Upper lobe of left lung (tissue), 4 donors: ENCODE measurements at regions not wholly inside any gene's neighbourhood (a gene's known extent, or its start where the extent isn't known, plus 50 kb on each side); places are given as distances from the start of the nearest gene placed in this dataset.

Experiments
- CTCF ChIP-seq, 6 experiments: fragments of 450-650 bp in 4 of 6; fragments of 200-600 bp in 2 of 6; sonication (generic) in 2 of 6; IDR thresholded peaks; one replicate each; pipeline ENCODE4 v1.5.1; 2016 to 2019; ENCODE audit warnings: antibody characterized with exemption in 6 of 6
- EP300 ChIP-seq, 4 donors: sonication (generic); formaldehyde crosslinking; IDR thresholded peaks; one replicate each; pipeline ENCODE4 v1.5.1; 2017; ENCODE audit warnings: antibody characterized with exemption in 4 of 4, control low read depth in 2 of 4
- POLR2A ChIP-seq, 4 donors: fragments of 450-650 bp; IDR thresholded peaks; one replicate each; pipeline ENCODE4 v1.5.1; 2016 to 2017; ENCODE audit warnings: antibody characterized with exemption in 4 of 4, mild to moderate bottlenecking in 2 of 4

DNA sequence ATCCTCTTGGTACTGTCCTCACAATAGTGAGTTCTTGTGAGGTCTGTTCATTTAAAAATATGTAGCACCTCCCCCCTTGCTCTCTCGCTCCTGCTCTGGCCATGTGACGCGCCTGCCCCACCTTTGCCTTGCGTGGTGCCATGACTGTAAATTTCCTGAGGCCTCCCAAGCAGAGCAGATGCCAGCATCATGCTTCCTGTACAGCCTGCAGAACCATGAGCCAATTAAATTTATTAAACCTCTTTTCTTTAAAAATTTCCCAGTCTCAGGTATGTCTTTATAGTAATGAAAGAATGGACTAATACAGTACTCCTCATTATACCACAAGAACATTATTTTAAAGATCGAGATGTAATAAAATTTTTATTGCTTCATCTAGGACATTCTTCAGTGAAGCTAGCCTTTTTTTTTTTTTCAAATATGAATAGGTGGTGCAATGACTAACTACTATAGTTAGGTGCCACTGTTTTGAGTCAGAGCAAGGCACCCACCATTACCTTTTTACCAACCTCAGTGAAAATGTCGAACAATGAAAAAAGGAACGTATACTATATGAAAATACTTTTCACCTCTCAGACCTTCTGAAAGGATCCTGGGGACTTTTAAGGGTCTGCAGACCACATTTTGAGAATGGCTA is 191.1 kb upstream of the SGK1 start:
- no peak for TF ChIP-seq CTCF (IDR thresholded peaks at IDR 0.05)
- no peak for TF ChIP-seq POLR2A (IDR thresholded peaks at IDR 0.05)
- no peak for TF ChIP-seq EP300 (IDR thresholded peaks at IDR 0.05)
